ENCODE measurements at regions not wholly inside any gene's neighbourhood (a gene's known extent, or its start where the extent isn't known, plus 50 kb on each side); places are given as distances from the start of the nearest gene placed in this dataset.

DNA sequence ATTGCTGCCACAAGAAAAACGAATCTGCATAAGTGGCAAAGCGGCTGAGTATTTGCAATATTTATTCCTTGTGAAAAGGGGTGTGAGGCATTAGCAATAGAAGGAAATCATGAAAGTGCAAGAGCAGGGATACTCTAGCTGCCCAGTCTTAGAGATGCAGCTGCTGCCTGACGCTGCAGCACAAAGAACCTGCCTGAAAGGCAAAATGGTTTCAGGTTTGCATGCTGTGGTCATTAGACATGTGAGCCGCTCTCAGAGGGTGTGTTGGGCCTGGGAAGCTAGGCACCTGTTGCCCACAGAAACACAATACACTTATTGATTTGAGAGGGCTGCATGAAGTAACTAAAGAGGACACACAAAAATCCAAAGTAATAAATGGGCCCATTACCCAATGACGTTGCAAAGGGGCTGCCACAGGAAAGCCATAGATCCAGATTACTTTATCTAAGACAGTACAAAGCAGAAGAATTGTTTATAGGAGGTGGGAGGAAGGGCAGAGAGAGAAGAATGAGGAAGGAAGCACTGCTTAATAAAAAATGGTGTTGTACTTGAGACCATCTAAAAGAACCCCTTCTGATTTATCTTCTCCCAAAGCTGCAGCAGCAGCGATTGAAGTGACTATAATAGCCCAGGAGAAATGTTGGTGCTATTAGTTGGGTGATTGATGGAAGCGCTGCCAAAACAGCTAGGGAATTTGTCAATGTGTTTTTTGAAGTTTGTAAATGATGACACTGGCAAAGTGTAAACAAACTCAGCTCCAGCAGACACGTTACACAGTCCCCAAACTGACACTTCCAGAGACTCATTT, 492.4 kb upstream of the ACVR2A start:
- Histone ChIP-seq H4K20me1 (ENCODE audit: control insufficient read depth, extremely low read depth, insufficient read depth, low read length) (no peaks in the 10 kb centered on the region), H3K27me3 (ENCODE audit: control insufficient read depth, insufficient read depth, low read length) (no peaks in the 10 kb centered on the region), H3K4me2 (ENCODE audit: extremely low read depth, insufficient read depth, low read length) (no peak overlapping the region), H3K27ac (ENCODE audit: insufficient read depth, low read length) (no peak overlapping the region), H3K9ac (ENCODE audit: insufficient read depth, low read length) (no peak overlapping the region), H3K4me1 (ENCODE audit: control insufficient read depth, extremely low read depth, insufficient read depth, low read length) (no peaks in the 10 kb centered on the region), H3K4me3 (replicated peaks in 1 of 4; ENCODE audit: control extremely low read depth in 1 of 4, insufficient read depth in 1 of 4, low read depth in 3 of 4, low read length in 4 of 4) (no peak overlapping the region), H3K9me3 (ENCODE audit: control insufficient read depth, insufficient read depth, low read depth, low read length) (no peaks in the 10 kb centered on the region), H3K79me2 (ENCODE audit: control insufficient read depth, insufficient read depth, low read length) (no peaks in the 10 kb centered on the region), H2AFZ (ENCODE audit: low read length) (no peak overlapping the region), H3K36me3 (ENCODE audit: control insufficient read depth, insufficient read depth, low read length) (no peaks in the 10 kb centered on the region)
- TF ChIP-seq EZH2 (IDR thresholded peaks at IDR 0.05; ENCODE audit: low read length, missing control alignments) = no peak
- TF ChIP-seq, protein P1, sequence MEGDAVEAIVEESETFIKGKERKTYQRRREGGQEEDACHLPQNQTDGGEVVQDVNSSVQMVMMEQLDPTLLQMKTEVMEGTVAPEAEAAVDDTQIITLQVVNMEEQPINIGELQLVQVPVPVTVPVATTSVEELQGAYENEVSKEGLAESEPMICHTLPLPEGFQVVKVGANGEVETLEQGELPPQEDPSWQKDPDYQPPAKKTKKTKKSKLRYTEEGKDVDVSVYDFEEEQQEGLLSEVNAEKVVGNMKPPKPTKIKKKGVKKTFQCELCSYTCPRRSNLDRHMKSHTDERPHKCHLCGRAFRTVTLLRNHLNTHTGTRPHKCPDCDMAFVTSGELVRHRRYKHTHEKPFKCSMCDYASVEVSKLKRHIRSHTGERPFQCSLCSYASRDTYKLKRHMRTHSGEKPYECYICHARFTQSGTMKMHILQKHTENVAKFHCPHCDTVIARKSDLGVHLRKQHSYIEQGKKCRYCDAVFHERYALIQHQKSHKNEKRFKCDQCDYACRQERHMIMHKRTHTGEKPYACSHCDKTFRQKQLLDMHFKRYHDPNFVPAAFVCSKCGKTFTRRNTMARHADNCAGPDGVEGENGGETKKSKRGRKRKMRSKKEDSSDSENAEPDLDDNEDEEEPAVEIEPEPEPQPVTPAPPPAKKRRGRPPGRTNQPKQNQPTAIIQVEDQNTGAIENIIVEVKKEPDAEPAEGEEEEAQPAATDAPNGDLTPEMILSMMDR (conservative IDR thresholded peaks at IDR 0.05 in 1 of 2, IDR thresholded peaks at IDR 0.05 in 1 of 2; ENCODE audit: low read depth in 1 of 2, low read length in 2 of 2) = no peak
- DNase-seq (ENCODE audit: low read depth in 2 of 2) = no peak

DNA sequence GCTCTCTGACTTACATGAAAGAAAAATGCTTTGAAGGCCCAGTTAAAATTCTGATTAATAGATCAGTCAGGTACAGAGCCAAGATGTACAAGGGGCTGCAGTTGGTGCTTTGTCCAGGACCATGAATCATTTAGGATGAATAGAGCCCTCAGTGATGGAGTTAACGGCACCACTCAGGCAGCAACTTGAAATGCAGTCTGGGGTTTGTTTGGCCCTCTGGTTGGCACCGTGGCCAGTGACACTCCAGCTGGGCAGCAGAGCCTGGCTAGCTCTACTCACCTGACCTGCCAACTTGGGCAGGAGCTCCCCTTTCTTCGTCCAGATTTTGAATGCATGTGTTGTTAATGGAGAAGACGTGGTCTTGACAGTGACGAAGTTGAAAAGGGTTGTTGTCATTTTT, 493.0 kb upstream of the ACVR2A start:
- Histone ChIP-seq H3K27me3 (ENCODE audit: control insufficient read depth, insufficient read depth, low read length) (no peaks in the 10 kb centered on the region), H3K9me3 (ENCODE audit: control insufficient read depth, insufficient read depth, low read depth, low read length) (no peaks in the 10 kb centered on the region), H3K4me1 (ENCODE audit: control insufficient read depth, extremely low read depth, insufficient read depth, low read length) (no peaks in the 10 kb centered on the region), H3K27ac (ENCODE audit: insufficient read depth, low read length) (no peak overlapping the region), H3K4me2 (ENCODE audit: extremely low read depth, insufficient read depth, low read length) (no peak overlapping the region), H3K4me3 (replicated peaks in 1 of 4; ENCODE audit: control extremely low read depth in 1 of 4, insufficient read depth in 1 of 4, low read depth in 3 of 4, low read length in 4 of 4) (no peak overlapping the region), H4K20me1 (ENCODE audit: control insufficient read depth, extremely low read depth, insufficient read depth, low read length) (no peaks in the 10 kb centered on the region), H3K79me2 (ENCODE audit: control insufficient read depth, insufficient read depth, low read length) (no peaks in the 10 kb centered on the region), H2AFZ (ENCODE audit: low read length) (no peak overlapping the region), H3K36me3 (ENCODE audit: control insufficient read depth, insufficient read depth, low read length) (no peaks in the 10 kb centered on the region), H3K9ac (ENCODE audit: insufficient read depth, low read length) (no peak overlapping the region)
- no peak for DNase-seq (ENCODE audit: low read depth in 2 of 2)
- TF ChIP-seq, protein P1 (conservative IDR thresholded peaks at IDR 0.05 in 1 of 2, IDR thresholded peaks at IDR 0.05 in 1 of 2; ENCODE audit: low read depth in 1 of 2, low read length in 2 of 2) = no peak
- TF ChIP-seq EZH2 (IDR thresholded peaks at IDR 0.05; ENCODE audit: low read length, missing control alignments) = no peak

DNA sequence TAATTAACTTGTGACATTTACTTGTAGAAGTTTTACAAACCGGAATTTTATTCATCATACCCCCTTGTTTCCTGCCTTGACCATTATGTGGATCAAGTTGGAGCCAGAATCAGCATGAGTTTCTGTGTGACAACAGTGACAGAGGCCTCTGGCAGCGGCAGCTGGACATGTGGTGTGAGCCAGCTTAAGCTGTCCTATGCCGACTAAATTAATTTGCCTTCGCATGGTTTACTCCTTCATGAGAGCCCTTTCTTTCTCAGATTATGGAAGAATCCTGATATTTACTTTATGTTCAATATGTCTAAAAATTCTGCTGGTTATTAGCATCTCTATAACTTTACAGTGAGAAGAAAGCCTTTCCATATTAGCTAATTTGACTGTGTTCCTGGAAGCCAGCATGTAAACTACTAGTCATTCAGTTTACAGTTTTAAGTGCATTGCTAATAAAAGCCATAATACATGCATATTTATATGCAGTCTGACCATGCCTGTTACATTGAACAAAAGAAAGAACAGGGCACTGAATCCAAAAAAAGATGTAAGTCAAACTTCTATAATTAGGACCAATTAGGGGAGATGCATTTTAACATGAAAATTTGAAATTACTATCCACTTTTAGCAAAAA, 495.8 kb upstream of the ACVR2A start:
- TF ChIP-seq, protein P1 (conservative IDR thresholded peaks at IDR 0.05 in 1 of 2, IDR thresholded peaks at IDR 0.05 in 1 of 2; ENCODE audit: low read depth in 1 of 2, low read length in 2 of 2) = no peak
- TF ChIP-seq EZH2 (IDR thresholded peaks at IDR 0.05; ENCODE audit: low read length, missing control alignments) = no peak

More for the DNA sequence above, 495.8 kb upstream of the ACVR2A start:
- Histone ChIP-seq H3K79me2 (ENCODE audit: control insufficient read depth, insufficient read depth, low read length) (no peaks in the 10 kb centered on the region), H3K4me3 (replicated peaks in 1 of 4; ENCODE audit: control extremely low read depth in 1 of 4, insufficient read depth in 1 of 4, low read depth in 3 of 4, low read length in 4 of 4) (no peak overlapping the region), H3K9me3 (ENCODE audit: control insufficient read depth, insufficient read depth, low read depth, low read length) (no peaks in the 10 kb centered on the region), H3K27ac (ENCODE audit: insufficient read depth, low read length) (no peak overlapping the region), H3K9ac (ENCODE audit: insufficient read depth, low read length) (no peak overlapping the region), H3K36me3 (ENCODE audit: control insufficient read depth, insufficient read depth, low read length) (no peaks in the 10 kb centered on the region), H3K4me2 (ENCODE audit: extremely low read depth, insufficient read depth, low read length) (no peak overlapping the region), H3K4me1 (ENCODE audit: control insufficient read depth, extremely low read depth, insufficient read depth, low read length) (no peaks in the 10 kb centered on the region), H2AFZ (ENCODE audit: low read length) (no peak overlapping the region), H3K27me3 (ENCODE audit: control insufficient read depth, insufficient read depth, low read length) (no peaks in the 10 kb centered on the region), H4K20me1 (ENCODE audit: control insufficient read depth, extremely low read depth, insufficient read depth, low read length) (no peaks in the 10 kb centered on the region)
- DNase-seq (ENCODE audit: low read depth in 2 of 2) = no peak

All from fibroblast of lung (primary cell).